ENCODE measurements at regions not wholly inside any gene's neighbourhood (a gene's known extent, or its start where the extent isn't known, plus 50 kb on each side); places are given as distances from the start of the nearest gene placed in this dataset.
A peak's percentile ranks its signal among the peaks of the same experiment; 100 is the strongest.

GRCh38 chr15:68875377-68876116 is 54.8 kb upstream of the SPESP1 start:
- TF ChIP-seq CTCF (IDR thresholded peaks at IDR 0.05), result peak; percentile 85 to 94 (median 91)
- no peak for TF ChIP-seq POLR2AphosphoS5 (IDR thresholded peaks at IDR 0.05)
- TF ChIP-seq EP300 (IDR thresholded peaks at IDR 0.05; ENCODE audit: low read depth), result no peak
- TF ChIP-seq POLR2A (IDR thresholded peaks at IDR 0.05), result no peak
